ENCODE measurements at regions not wholly inside any gene's neighbourhood (a gene's known extent, or its start where the extent isn't known, plus 50 kb on each side); places are given as distances from the start of the nearest gene placed in this dataset.
A peak's percentile ranks its signal among the peaks of the same experiment; 100 is the strongest.

- H3K27ac Mint-ChIP-seq, result peak overlapping the region in 1 of 7 donors; percentile 12
- no peaks in the 10 kb centered on the region for H3K36me3 ChIP-seq (ENCODE audit: insufficient read depth, low read length)
- ChIA-PET CTCF (ENCODE audit: partially characterized antibody) (no interaction called here), POLR2A (ENCODE audit: partially characterized antibody) (no interaction called here)
- H3K4me1 ChIP-seq (ENCODE audit: insufficient read depth, low read length), result peaks cover 6% of the 10 kb centered on the region
- no peaks in the 10 kb centered on the region for H3K27me3 ChIP-seq (ENCODE audit: insufficient read depth, low read length)
- no peaks in the 10 kb centered on the region for H3K9me3 ChIP-seq (ENCODE audit: control insufficient read depth in 1 of 2, low read length in 2 of 2)
- no peaks in the 10 kb centered on the region for H3K36me3 Mint-ChIP-seq
- H3K27me3 Mint-ChIP-seq, result peaks cover 0 to 1% of the 10 kb centered on the region in 2 donors
- H3K27ac ChIP-seq (ENCODE audit: low read depth, low read length), result no peak overlapping the region
- H3K4me3 ChIP-seq (ENCODE audit: low read length in 2 of 2), result no peak overlapping the region
- peaks cover 7 to 22% (median 15%) of the 10 kb centered on the region in 4 donors for H3K4me1 Mint-ChIP-seq
- DNase-seq, result no peak
- no peak overlapping the region for H3K4me3 Mint-ChIP-seq
- peaks cover 0 to 11% (median 0%) of the 10 kb centered on the region in 8 donors for H3K9me3 Mint-ChIP-seq
- intact Hi-C loops (cut with micrococcal nuclease), result no loop called here
Measured at GRCh38 chr15:95459273-95459672, 871.2 kb upstream of the NR2F2 start.

- intact Hi-C loops (cut with micrococcal nuclease), result no loop called here
- H3K36me3 Mint-ChIP-seq, result no peaks in the 10 kb centered on the region
- H3K4me1 Mint-ChIP-seq, result no peaks in the 10 kb centered on the region
- no peaks in the 10 kb centered on the region for H3K27me3 ChIP-seq (ENCODE audit: insufficient read depth, low read length)
- no peak for DNase-seq
- H3K27me3 Mint-ChIP-seq, result peaks cover 0 to 2% of the 10 kb centered on the region in 2 donors
- H3K4me3 Mint-ChIP-seq, result no peak overlapping the region
- H3K9me3 Mint-ChIP-seq, result peaks cover 0 to 5% (median under 1%) of the 10 kb centered on the region in 8 donors
- H3K4me1 ChIP-seq (ENCODE audit: insufficient read depth, low read length), result no peaks in the 10 kb centered on the region
- no peaks in the 10 kb centered on the region for H3K36me3 ChIP-seq (ENCODE audit: insufficient read depth, low read length)
- no peak overlapping the region for H3K27ac ChIP-seq (ENCODE audit: low read depth, low read length)
- POLR2A ChIA-PET (ENCODE audit: partially characterized antibody), result no interaction called here
- no peak overlapping the region for H3K27ac Mint-ChIP-seq
- no peaks in the 10 kb centered on the region for H3K9me3 ChIP-seq (ENCODE audit: control insufficient read depth in 1 of 2, low read length in 2 of 2)
- CTCF ChIA-PET (ENCODE audit: partially characterized antibody), result no interaction called here
- no peak overlapping the region for H3K4me3 ChIP-seq (ENCODE audit: low read length in 2 of 2)
Measured at GRCh38 chr15:95464509-95464908, 866.0 kb upstream of the NR2F2 start.

GRCh38 chr15:95468820-95469219 lies 861.7 kb upstream of the NR2F2 start:
- Mint-ChIP-seq H3K4me3 (no peak overlapping the region), H3K9me3 (peaks cover 0 to 3% (median 0%) of the 10 kb centered on the region in 8 donors), H3K27ac (no peak overlapping the region), H3K4me1 (no peaks in the 10 kb centered on the region), H3K36me3 (no peaks in the 10 kb centered on the region), H3K27me3 (peaks cover 0 to 1% of the 10 kb centered on the region in 2 donors)
- ChIA-PET CTCF (ENCODE audit: partially characterized antibody) (no interaction called here), POLR2A (ENCODE audit: partially characterized antibody) (no interaction called here)
- Histone ChIP-seq H3K27me3 (ENCODE audit: insufficient read depth, low read length) (no peaks in the 10 kb centered on the region), H3K36me3 (ENCODE audit: insufficient read depth, low read length) (no peaks in the 10 kb centered on the region), H3K9me3 (ENCODE audit: control insufficient read depth in 1 of 2, low read length in 2 of 2) (no peaks in the 10 kb centered on the region), H3K4me3 (ENCODE audit: low read length in 2 of 2) (no peak overlapping the region), H3K4me1 (ENCODE audit: insufficient read depth, low read length) (no peaks in the 10 kb centered on the region), H3K27ac (ENCODE audit: low read depth, low read length) (no peak overlapping the region)
- intact Hi-C loops (cut with micrococcal nuclease), result no loop called here
- DNase-seq, result no peak

- Mint-ChIP-seq H3K9me3 (peaks cover 0 to 3% (median 0%) of the 10 kb centered on the region in 8 donors), H3K4me3 (no peak overlapping the region), H3K4me1 (no peaks in the 10 kb centered on the region), H3K36me3 (no peaks in the 10 kb centered on the region), H3K27me3 (peaks cover 0 to 1% of the 10 kb centered on the region in 2 donors), H3K27ac (no peak overlapping the region)
- H3K36me3 ChIP-seq (ENCODE audit: insufficient read depth, low read length), result no peaks in the 10 kb centered on the region
- CTCF ChIA-PET (ENCODE audit: partially characterized antibody), result interaction anchor here (1.1 kb wide), 1 partner anchor 14 kb away, joined by 3 read pairs; no protein-coding TSS in a partner anchor
- no peaks in the 10 kb centered on the region for H3K4me1 ChIP-seq (ENCODE audit: insufficient read depth, low read length)
- H3K27me3 ChIP-seq (ENCODE audit: insufficient read depth, low read length), result no peaks in the 10 kb centered on the region
- no peak for DNase-seq
- intact Hi-C loops (cut with micrococcal nuclease), result no loop called here
- no peak overlapping the region for H3K4me3 ChIP-seq (ENCODE audit: low read length in 2 of 2)
- POLR2A ChIA-PET (ENCODE audit: partially characterized antibody), result interaction anchor here (0.7 kb wide), 1 partner anchor 144 kb away, joined by 4 read pairs; no protein-coding TSS in a partner anchor
- H3K27ac ChIP-seq (ENCODE audit: low read depth, low read length), result no peak overlapping the region
- H3K9me3 ChIP-seq (ENCODE audit: control insufficient read depth in 1 of 2, low read length in 2 of 2), result no peaks in the 10 kb centered on the region
Measured at GRCh38 chr15:95469496-95470000, 861.0 kb upstream of the NR2F2 start.

GRCh38 chr15:95470529-95470928 lies 860.0 kb upstream of the NR2F2 start:
- Mint-ChIP-seq H3K27me3 (peaks cover 0 to 1% of the 10 kb centered on the region in 2 donors), H3K9me3 (peaks cover 0 to 3% (median 0%) of the 10 kb centered on the region in 8 donors), H3K4me3 (no peak overlapping the region), H3K4me1 (no peaks in the 10 kb centered on the region), H3K36me3 (no peaks in the 10 kb centered on the region), H3K27ac (no peak overlapping the region)
- ChIA-PET CTCF (ENCODE audit: partially characterized antibody) (interaction anchor here (1.1 kb wide), 1 partner anchor 13 kb away, joined by 3 read pairs; no protein-coding TSS in a partner anchor), POLR2A (ENCODE audit: partially characterized antibody) (no interaction called here)
- Histone ChIP-seq H3K4me3 (ENCODE audit: low read length in 2 of 2) (no peak overlapping the region), H3K4me1 (ENCODE audit: insufficient read depth, low read length) (no peaks in the 10 kb centered on the region), H3K27ac (ENCODE audit: low read depth, low read length) (no peak overlapping the region), H3K36me3 (ENCODE audit: insufficient read depth, low read length) (no peaks in the 10 kb centered on the region), H3K27me3 (ENCODE audit: insufficient read depth, low read length) (no peaks in the 10 kb centered on the region), H3K9me3 (ENCODE audit: control insufficient read depth in 1 of 2, low read length in 2 of 2) (no peaks in the 10 kb centered on the region)
- intact Hi-C loops (cut with micrococcal nuclease), result no loop called here
- DNase-seq, result no peak

DNA sequence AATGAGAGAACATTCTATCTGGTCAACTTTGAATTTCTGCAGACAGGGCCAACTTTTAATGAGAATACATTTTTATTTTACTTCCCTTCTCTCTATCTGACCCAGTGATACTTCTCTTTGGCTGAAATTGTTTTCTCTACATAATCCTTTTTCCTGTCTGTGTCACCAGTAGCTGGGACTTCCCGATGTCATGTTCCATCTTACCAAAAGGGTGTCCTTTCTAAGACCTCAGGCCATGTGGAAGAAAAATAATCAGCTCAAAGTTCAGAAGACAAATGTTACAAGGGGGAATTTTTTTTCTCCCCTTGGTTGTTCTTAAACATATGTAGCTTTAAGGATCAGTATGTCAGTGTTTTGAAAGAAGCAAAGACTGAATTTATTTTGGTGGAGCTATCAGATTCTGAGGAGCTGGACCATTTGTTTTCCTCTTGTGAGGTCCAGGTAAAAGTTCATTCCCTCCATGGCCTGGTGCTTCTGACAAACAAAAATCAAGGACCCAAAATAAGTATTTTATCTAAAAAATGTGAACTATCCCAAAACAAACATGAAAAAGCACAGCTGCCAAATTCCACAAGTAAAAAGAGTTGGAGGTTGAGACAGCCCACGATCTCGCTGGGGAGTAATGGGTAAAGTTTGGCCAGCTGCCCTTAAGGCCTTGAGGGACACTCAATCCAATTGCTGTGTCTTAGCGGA lies 859.4 kb upstream of the NR2F2 start:
- Histone ChIP-seq H3K36me3 (ENCODE audit: insufficient read depth, low read length) (no peaks in the 10 kb centered on the region), H3K27ac (ENCODE audit: low read depth, low read length) (no peak overlapping the region), H3K9me3 (ENCODE audit: control insufficient read depth in 1 of 2, low read length in 2 of 2) (no peaks in the 10 kb centered on the region), H3K27me3 (ENCODE audit: insufficient read depth, low read length) (no peaks in the 10 kb centered on the region), H3K4me1 (ENCODE audit: insufficient read depth, low read length) (no peaks in the 10 kb centered on the region), H3K4me3 (ENCODE audit: low read length in 2 of 2) (no peak overlapping the region)
- no peak for DNase-seq
- Mint-ChIP-seq H3K4me3 (no peak overlapping the region), H3K36me3 (no peaks in the 10 kb centered on the region), H3K27ac (no peak overlapping the region), H3K9me3 (peaks cover 0 to 3% (median 0%) of the 10 kb centered on the region in 8 donors), H3K27me3 (peaks cover 0 to 1% of the 10 kb centered on the region in 2 donors), H3K4me1 (no peaks in the 10 kb centered on the region)
- POLR2A ChIA-PET (ENCODE audit: partially characterized antibody), result no interaction called here
- CTCF ChIA-PET (ENCODE audit: partially characterized antibody), result no interaction called here
- intact Hi-C loops (cut with micrococcal nuclease), result no loop called here

- Histone ChIP-seq H3K27me3 (ENCODE audit: insufficient read depth, low read length) (no peaks in the 10 kb centered on the region), H3K36me3 (ENCODE audit: insufficient read depth, low read length) (no peaks in the 10 kb centered on the region), H3K9me3 (ENCODE audit: control insufficient read depth in 1 of 2, low read length in 2 of 2) (no peaks in the 10 kb centered on the region), H3K4me1 (ENCODE audit: insufficient read depth, low read length) (no peaks in the 10 kb centered on the region), H3K4me3 (ENCODE audit: low read length in 2 of 2) (no peak overlapping the region), H3K27ac (ENCODE audit: low read depth, low read length) (no peak overlapping the region)
- no peaks in the 10 kb centered on the region for H3K4me1 Mint-ChIP-seq
- intact Hi-C loops (cut with micrococcal nuclease), result no loop called here
- no peak for DNase-seq
- H3K9me3 Mint-ChIP-seq, result peaks cover 0 to 3% (median 0%) of the 10 kb centered on the region in 8 donors
- H3K4me3 Mint-ChIP-seq, result no peak overlapping the region
- ChIA-PET POLR2A (ENCODE audit: partially characterized antibody) (no interaction called here), CTCF (ENCODE audit: partially characterized antibody) (no interaction called here)
- H3K36me3 Mint-ChIP-seq, result no peaks in the 10 kb centered on the region
- no peak overlapping the region for H3K27ac Mint-ChIP-seq
- peaks cover 0 to 1% of the 10 kb centered on the region in 2 donors for H3K27me3 Mint-ChIP-seq
Measured at GRCh38 chr15:95471690-95472086, 858.8 kb upstream of the NR2F2 start.

Measured in CD4-positive, alpha-beta memory T cell (primary cell).